ENCODE measurements at regions not wholly inside any gene's neighbourhood (a gene's known extent, or its start where the extent isn't known, plus 50 kb on each side); places are given as distances from the start of the nearest gene placed in this dataset.

- Histone ChIP-seq H3K4me1 (no peaks in the 10 kb centered on the region), H3K27me3 (ENCODE audit: control insufficient read depth, insufficient read depth, low read length) (no peaks in the 10 kb centered on the region), H3K4me3 (ENCODE audit: low read depth, low read length) (no peak overlapping the region), H3K9ac (no peak overlapping the region), H3K4me2 (ENCODE audit: low read length) (no peak overlapping the region), H2AFZ (no peak overlapping the region), H3K9me3 (ENCODE audit: control insufficient read depth, low read length) (no peaks in the 10 kb centered on the region), H3K36me3 (ENCODE audit: control insufficient read depth, insufficient read depth, low read length) (no peaks in the 10 kb centered on the region), H3K27ac (no peak overlapping the region), H3K79me2 (no peaks in the 10 kb centered on the region)
- no peak for TF ChIP-seq CTCF (IDR thresholded peaks at IDR 0.05)
Observed at GRCh38 chr13:73777134-73777533, 357.1 kb downstream of the KLF12 start.

GRCh38 chr13:73776151-73776785 lies 357.9 kb downstream of the KLF12 start:
- TF ChIP-seq CTCF (IDR thresholded peaks at IDR 0.05) = no peak
- no peak overlapping the region for H3K27ac ChIP-seq
- H3K9me3 ChIP-seq (ENCODE audit: control insufficient read depth, low read length) = no peaks in the 10 kb centered on the region
- H3K4me1 ChIP-seq = no peaks in the 10 kb centered on the region
- H3K36me3 ChIP-seq (ENCODE audit: control insufficient read depth, insufficient read depth, low read length) = no peaks in the 10 kb centered on the region
- no peaks in the 10 kb centered on the region for H3K27me3 ChIP-seq (ENCODE audit: control insufficient read depth, insufficient read depth, low read length)
- no peaks in the 10 kb centered on the region for H3K79me2 ChIP-seq
- no peak overlapping the region for H3K4me3 ChIP-seq (ENCODE audit: low read depth, low read length)
- no peak overlapping the region for H3K4me2 ChIP-seq (ENCODE audit: low read length)
- H2AFZ ChIP-seq = no peak overlapping the region
- H3K9ac ChIP-seq = no peak overlapping the region

- H3K27ac ChIP-seq = no peak overlapping the region
- no peak overlapping the region for H2AFZ ChIP-seq
- no peaks in the 10 kb centered on the region for H3K9me3 ChIP-seq (ENCODE audit: control insufficient read depth, low read length)
- H3K4me3 ChIP-seq (ENCODE audit: low read depth, low read length) = no peak overlapping the region
- no peak for TF ChIP-seq CTCF (IDR thresholded peaks at IDR 0.05)
- H3K27me3 ChIP-seq (ENCODE audit: control insufficient read depth, insufficient read depth, low read length) = no peaks in the 10 kb centered on the region
- H3K4me1 ChIP-seq = no peaks in the 10 kb centered on the region
- no peak overlapping the region for H3K4me2 ChIP-seq (ENCODE audit: low read length)
- H3K9ac ChIP-seq = no peak overlapping the region
- no peaks in the 10 kb centered on the region for H3K79me2 ChIP-seq
- no peaks in the 10 kb centered on the region for H3K36me3 ChIP-seq (ENCODE audit: control insufficient read depth, insufficient read depth, low read length)
Observed at GRCh38 chr13:73773168-73773549, 361.0 kb downstream of the KLF12 start.

- H3K79me2 ChIP-seq = no peaks in the 10 kb centered on the region
- H3K9ac ChIP-seq = no peak overlapping the region
- no peak overlapping the region for H3K4me2 ChIP-seq (ENCODE audit: low read length)
- no peak overlapping the region for H3K4me3 ChIP-seq (ENCODE audit: low read depth, low read length)
- H3K4me1 ChIP-seq = no peaks in the 10 kb centered on the region
- H2AFZ ChIP-seq = no peak overlapping the region
- no peak overlapping the region for H3K27ac ChIP-seq
- no peaks in the 10 kb centered on the region for H3K27me3 ChIP-seq (ENCODE audit: control insufficient read depth, insufficient read depth, low read length)
- TF ChIP-seq CTCF (IDR thresholded peaks at IDR 0.05) = no peak
- no peaks in the 10 kb centered on the region for H3K9me3 ChIP-seq (ENCODE audit: control insufficient read depth, low read length)
- no peaks in the 10 kb centered on the region for H3K36me3 ChIP-seq (ENCODE audit: control insufficient read depth, insufficient read depth, low read length)
Observed at GRCh38 chr13:73772449-73773167, 361.6 kb downstream of the KLF12 start.
